ENCODE measurements at regions not wholly inside any gene's neighbourhood (a gene's known extent, or its start where the extent isn't known, plus 50 kb on each side); places are given as distances from the start of the nearest gene placed in this dataset.
A peak's percentile ranks its signal among the peaks of the same experiment; 100 is the strongest.

- no peak for DNase-seq (ENCODE audit: low spot score)
- peaks cover 34% of the 10 kb centered on the region for H3K4me1 Mint-ChIP-seq
- H3K27ac Mint-ChIP-seq: no peak overlapping the region
- CTCF ChIA-PET: no interaction called here
- POLR2A ChIA-PET: no interaction called here
- TF ChIP-seq SMAD3 (CRISPR knock-in tag; IDR thresholded peaks at IDR 0.05; ENCODE audit: borderline replicate concordance): no peak
- no peak for TF ChIP-seq JAZF1 (CRISPR knock-in tag; IDR thresholded peaks at IDR 0.05)
- TF ChIP-seq CTCF (IDR thresholded peaks at IDR 0.05): no peak
- H3K27me3 Mint-ChIP-seq (ENCODE audit: low read depth): no peaks in the 10 kb centered on the region
- no peaks in the 10 kb centered on the region for H3K36me3 Mint-ChIP-seq
- no peak overlapping the region for H3K4me3 Mint-ChIP-seq
- no peaks in the 10 kb centered on the region for H3K9me3 Mint-ChIP-seq
- ATAC-seq: no peak
These were observed 1713.1 kb upstream of the PCDH20 start for GRCh38 chr13:63128716-63129115.

GRCh38 chr13:63124863-63125262 lies 1709.2 kb upstream of the PCDH20 start:
- Mint-ChIP-seq H3K4me3 (no peak overlapping the region), H3K36me3 (no peaks in the 10 kb centered on the region), H3K27me3 (ENCODE audit: low read depth) (no peaks in the 10 kb centered on the region), H3K27ac (no peak overlapping the region), H3K9me3 (no peaks in the 10 kb centered on the region), H3K4me1 (peaks cover 26% of the 10 kb centered on the region)
- CTCF ChIA-PET: no interaction called here
- POLR2A ChIA-PET: no interaction called here
- ATAC-seq: no peak
- DNase-seq (ENCODE audit: low spot score): no peak
- TF ChIP-seq IRF2 (CRISPR knock-in tag; IDR thresholded peaks at IDR 0.05; ENCODE audit: borderline replicate concordance, low read depth): no peak
- no peak for TF ChIP-seq PREB (CRISPR knock-in tag; IDR thresholded peaks at IDR 0.05; ENCODE audit: borderline replicate concordance)
- TF ChIP-seq CTCF (IDR thresholded peaks at IDR 0.05): peak; percentile 26

GRCh38 chr13:63120883-63121282 lies 1705.2 kb upstream of the PCDH20 start:
- Mint-ChIP-seq H3K9me3 (no peaks in the 10 kb centered on the region), H3K36me3 (no peaks in the 10 kb centered on the region), H3K4me1 (peaks cover 8% of the 10 kb centered on the region), H3K27ac (no peak overlapping the region), H3K4me3 (no peak overlapping the region), H3K27me3 (ENCODE audit: low read depth) (no peaks in the 10 kb centered on the region)
- DNase-seq (ENCODE audit: low spot score) (no peak), ATAC-seq (no peak)
- ChIA-PET CTCF (no interaction called here), POLR2A (no interaction called here)
- TF ChIP-seq CREB1 (CRISPR knock-in tag; IDR thresholded peaks at IDR 0.05) (no peak), CREM (CRISPR knock-in tag; IDR thresholded peaks at IDR 0.05) (no peak), E2F5 (CRISPR knock-in tag; IDR thresholded peaks at IDR 0.05) (no peak), E2F4 (CRISPR knock-in tag; IDR thresholded peaks at IDR 0.05; ENCODE audit: borderline replicate concordance, low read depth) (no peak), CBFB (CRISPR knock-in tag; IDR thresholded peaks at IDR 0.05; ENCODE audit: low read depth) (no peak), PRRX2 (CRISPR knock-in tag; IDR thresholded peaks at IDR 0.05) (no peak), SMAD4 (CRISPR knock-in tag; IDR thresholded peaks at IDR 0.05) (no peak), IRF1 (CRISPR knock-in tag; IDR thresholded peaks at IDR 0.05) (no peak), TP53 (CRISPR knock-in tag; IDR thresholded peaks at IDR 0.05) (no peak), ZNF512 (CRISPR knock-in tag; IDR thresholded peaks at IDR 0.05; ENCODE audit: borderline replicate concordance) (no peak), ZNF425 (CRISPR knock-in tag; conservative IDR thresholded peaks at IDR 0.05) (no peak), PREB (CRISPR knock-in tag; IDR thresholded peaks at IDR 0.05; ENCODE audit: borderline replicate concordance) (no peak)
